ENCODE measurements at regions not wholly inside any gene's neighbourhood (a gene's known extent, or its start where the extent isn't known, plus 50 kb on each side); places are given as distances from the start of the nearest gene placed in this dataset.

GRCh38 chr4:3851881-3852280 is 85.7 kb downstream of the ADRA2C start:
- TF ChIP-seq CTCF (IDR thresholded peaks at IDR 0.05; ENCODE audit: insufficient read depth, low read depth, low read length) (no peak), EZH2 (IDR thresholded peaks at IDR 0.05; ENCODE audit: insufficient read depth, low read length) (no peak)
